ENCODE measurements at regions not wholly inside any gene's neighbourhood (a gene's known extent, or its start where the extent isn't known, plus 50 kb on each side); places are given as distances from the start of the nearest gene placed in this dataset.

DNA sequence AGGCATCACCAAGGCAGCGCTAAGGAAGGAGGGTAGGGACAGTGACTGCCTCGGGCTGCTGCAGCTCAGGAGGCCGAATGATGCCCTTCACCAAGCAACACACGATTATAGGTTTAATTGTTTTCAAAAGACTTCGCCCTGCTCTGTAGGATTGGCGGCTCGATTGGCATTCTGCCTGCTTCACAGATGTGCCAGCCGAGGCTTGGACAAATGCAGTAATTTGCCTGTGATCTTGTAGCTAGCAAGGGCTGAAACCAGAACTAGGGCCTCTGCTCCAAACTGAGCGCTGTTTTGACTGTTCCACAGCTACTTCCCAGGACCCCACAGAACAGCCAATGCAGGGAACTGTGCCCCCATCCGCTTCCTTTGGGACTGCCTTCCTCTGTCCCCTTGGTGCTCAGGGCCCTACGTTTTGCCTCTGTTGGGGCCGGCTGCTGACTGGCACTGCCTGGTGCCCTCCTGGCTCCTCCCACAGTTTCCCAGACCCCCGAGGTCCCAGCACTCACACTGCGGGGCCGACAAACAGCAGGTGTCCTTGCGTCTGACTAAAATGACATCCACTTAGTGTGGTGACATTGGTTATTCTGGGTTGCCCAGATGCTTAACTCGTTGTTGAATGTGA is 62.6 kb upstream of the EN2 start:
- TF ChIP-seq NRF1 (IDR thresholded peaks at IDR 0.05; ENCODE audit: low read depth, low read length) (no peak), EGR1 (IDR thresholded peaks at IDR 0.05; ENCODE audit: borderline replicate concordance, low read depth, low read length) (no peak), HDAC6 (IDR thresholded peaks at IDR 0.05; ENCODE audit: low read depth, low read length) (no peak), EZH2 (IDR thresholded peaks at IDR 0.05; ENCODE audit: low read depth, low read length, severe bottlenecking) (no peak), SP4 (IDR thresholded peaks at IDR 0.05; ENCODE audit: low read length) (no peak)
- TF ChIP-seq, protein P1, sequence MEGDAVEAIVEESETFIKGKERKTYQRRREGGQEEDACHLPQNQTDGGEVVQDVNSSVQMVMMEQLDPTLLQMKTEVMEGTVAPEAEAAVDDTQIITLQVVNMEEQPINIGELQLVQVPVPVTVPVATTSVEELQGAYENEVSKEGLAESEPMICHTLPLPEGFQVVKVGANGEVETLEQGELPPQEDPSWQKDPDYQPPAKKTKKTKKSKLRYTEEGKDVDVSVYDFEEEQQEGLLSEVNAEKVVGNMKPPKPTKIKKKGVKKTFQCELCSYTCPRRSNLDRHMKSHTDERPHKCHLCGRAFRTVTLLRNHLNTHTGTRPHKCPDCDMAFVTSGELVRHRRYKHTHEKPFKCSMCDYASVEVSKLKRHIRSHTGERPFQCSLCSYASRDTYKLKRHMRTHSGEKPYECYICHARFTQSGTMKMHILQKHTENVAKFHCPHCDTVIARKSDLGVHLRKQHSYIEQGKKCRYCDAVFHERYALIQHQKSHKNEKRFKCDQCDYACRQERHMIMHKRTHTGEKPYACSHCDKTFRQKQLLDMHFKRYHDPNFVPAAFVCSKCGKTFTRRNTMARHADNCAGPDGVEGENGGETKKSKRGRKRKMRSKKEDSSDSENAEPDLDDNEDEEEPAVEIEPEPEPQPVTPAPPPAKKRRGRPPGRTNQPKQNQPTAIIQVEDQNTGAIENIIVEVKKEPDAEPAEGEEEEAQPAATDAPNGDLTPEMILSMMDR (IDR thresholded peaks at IDR 0.05; ENCODE audit: control extremely low read depth in 1 of 3, insufficient read depth in 1 of 3, low read depth in 1 of 3, low read length in 3 of 3) = no peak
